ENCODE measurements at regions not wholly inside any gene's neighbourhood (a gene's known extent, or its start where the extent isn't known, plus 50 kb on each side); places are given as distances from the start of the nearest gene placed in this dataset.
"Not testable (repeated sequence)": the region's sequence is repeated elsewhere in the genome, so short reads cannot be mapped to it uniquely, and the experiment has no call there.

- TF ChIP-seq POLR2AphosphoS5 (IDR thresholded peaks at IDR 0.05; ENCODE audit: low read depth, low read length) (no peak), POLR2A (IDR thresholded peaks at IDR 0.05; ENCODE audit: low read depth, low read length) (no peak), TAF1 (IDR thresholded peaks at IDR 0.05; ENCODE audit: low read depth, low read length) (no peak), POU2F2 (IDR thresholded peaks at IDR 0.05; ENCODE audit: low read depth, low read length) (no peak), SPI1 (IDR thresholded peaks at IDR 0.05; ENCODE audit: low read depth, low read length) (no peak), PAX5 (IDR thresholded peaks at IDR 0.05; ENCODE audit: insufficient read depth, low read length, severe bottlenecking) (no peak)
- DNase-seq (ENCODE audit: insufficient read length, low spot score) (no peak), FAIRE-seq (no peak)
Measured at GRCh38 chr14:52202151-52202550, 65.3 kb upstream of the PTGDR start.

GRCh38 chr14:52190337-52190931 is 77.1 kb upstream of the PTGDR start:
- TF ChIP-seq PAX5 (IDR thresholded peaks at IDR 0.05; ENCODE audit: insufficient read depth, low read length, severe bottlenecking) (no peak), POLR2AphosphoS5 (IDR thresholded peaks at IDR 0.05; ENCODE audit: low read depth, low read length) (no peak), POU2F2 (IDR thresholded peaks at IDR 0.05; ENCODE audit: low read depth, low read length) (no peak), SPI1 (IDR thresholded peaks at IDR 0.05; ENCODE audit: low read depth, low read length) (no peak), POLR2A (IDR thresholded peaks at IDR 0.05; ENCODE audit: low read depth, low read length) (no peak), TAF1 (IDR thresholded peaks at IDR 0.05; ENCODE audit: low read depth, low read length) (no peak)
- DNase-seq (ENCODE audit: insufficient read length, low spot score) (no peak), FAIRE-seq (no peak)

GRCh38 chr14:52189325-52189724 is 78.2 kb upstream of the PTGDR start:
- DNase-seq (ENCODE audit: insufficient read length, low spot score): no peak
- FAIRE-seq: no peak

GRCh38 chr14:52188381-52188780 is 79.1 kb upstream of the PTGDR start:
- DNase-seq (ENCODE audit: insufficient read length, low spot score) (no peak), FAIRE-seq (no peak)
- TF ChIP-seq TAF1 (IDR thresholded peaks at IDR 0.05; ENCODE audit: low read depth, low read length): no peak
- TF ChIP-seq POLR2A (IDR thresholded peaks at IDR 0.05; ENCODE audit: low read depth, low read length): no peak
- TF ChIP-seq POU2F2 (IDR thresholded peaks at IDR 0.05; ENCODE audit: low read depth, low read length): no peak

More at GRCh38 chr14:52189325-52189724, 78.2 kb upstream of the PTGDR start:
- TF ChIP-seq POLR2A (IDR thresholded peaks at IDR 0.05; ENCODE audit: low read depth, low read length) (no peak), SPI1 (IDR thresholded peaks at IDR 0.05; ENCODE audit: low read depth, low read length) (peak; percentile 14; the same call in 1 of the 2 replicates)

GRCh38 chr14:52185178-52185577 is 82.3 kb upstream of the PTGDR start:
- DNase-seq (ENCODE audit: insufficient read length, low spot score): no peak
- no peak for FAIRE-seq
- TF ChIP-seq POLR2AphosphoS5 (IDR thresholded peaks at IDR 0.05; ENCODE audit: low read depth, low read length) (no peak), PAX5 (IDR thresholded peaks at IDR 0.05; ENCODE audit: insufficient read depth, low read length, severe bottlenecking) (no peak), TAF1 (IDR thresholded peaks at IDR 0.05; ENCODE audit: low read depth, low read length) (no peak), POLR2A (IDR thresholded peaks at IDR 0.05; ENCODE audit: low read depth, low read length) (no peak), SPI1 (IDR thresholded peaks at IDR 0.05; ENCODE audit: low read depth, low read length) (no peak), POU2F2 (IDR thresholded peaks at IDR 0.05; ENCODE audit: low read depth, low read length) (no peak)

GRCh38 chr14:52182853-52183252 is 84.6 kb upstream of the PTGDR start:
- no peak for DNase-seq (ENCODE audit: insufficient read length, low spot score)
- TF ChIP-seq POU2F2 (IDR thresholded peaks at IDR 0.05; ENCODE audit: low read depth, low read length) (no peak), TAF1 (IDR thresholded peaks at IDR 0.05; ENCODE audit: low read depth, low read length) (no peak), PAX5 (IDR thresholded peaks at IDR 0.05; ENCODE audit: insufficient read depth, low read length, severe bottlenecking) (no peak), SPI1 (IDR thresholded peaks at IDR 0.05; ENCODE audit: low read depth, low read length) (no peak), POLR2A (IDR thresholded peaks at IDR 0.05; ENCODE audit: low read depth, low read length) (no peak), POLR2AphosphoS5 (IDR thresholded peaks at IDR 0.05; ENCODE audit: low read depth, low read length) (no peak)
- FAIRE-seq: no peak

GRCh38 chr14:52179141-52179790 is 88.2 kb upstream of the PTGDR start:
- no peak for FAIRE-seq
- no peak for DNase-seq (ENCODE audit: insufficient read length, low spot score)
- TF ChIP-seq SPI1 (IDR thresholded peaks at IDR 0.05; ENCODE audit: low read depth, low read length) (no peak), POU2F2 (IDR thresholded peaks at IDR 0.05; ENCODE audit: low read depth, low read length) (no peak), POLR2AphosphoS5 (IDR thresholded peaks at IDR 0.05; ENCODE audit: low read depth, low read length) (no peak), PAX5 (IDR thresholded peaks at IDR 0.05; ENCODE audit: insufficient read depth, low read length, severe bottlenecking) (no peak), POLR2A (IDR thresholded peaks at IDR 0.05; ENCODE audit: low read depth, low read length) (no peak), TAF1 (IDR thresholded peaks at IDR 0.05; ENCODE audit: low read depth, low read length) (no peak)

GRCh38 chr14:52175982-52176502 is 91.5 kb upstream of the PTGDR start:
- FAIRE-seq (no peak), DNase-seq (ENCODE audit: insufficient read length, low spot score) (no peak)
- TF ChIP-seq SPI1 (IDR thresholded peaks at IDR 0.05; ENCODE audit: low read depth, low read length): no peak
- TF ChIP-seq POLR2A (IDR thresholded peaks at IDR 0.05; ENCODE audit: low read depth, low read length): no peak
- TF ChIP-seq POLR2AphosphoS5 (IDR thresholded peaks at IDR 0.05; ENCODE audit: low read depth, low read length): no peak
- no peak for TF ChIP-seq PAX5 (IDR thresholded peaks at IDR 0.05; ENCODE audit: insufficient read depth, low read length, severe bottlenecking)
- no peak for TF ChIP-seq TAF1 (IDR thresholded peaks at IDR 0.05; ENCODE audit: low read depth, low read length)
- TF ChIP-seq POU2F2 (IDR thresholded peaks at IDR 0.05; ENCODE audit: low read depth, low read length): no peak

GRCh38 chr14:52171932-52172331 is 95.6 kb upstream of the PTGDR start:
- not testable (repeated sequence) for FAIRE-seq

GRCh38 chr14:52166822-52167221 is 98.0 kb upstream of the NID2 start:
- no peak for TF ChIP-seq POU2F2 (IDR thresholded peaks at IDR 0.05; ENCODE audit: low read depth, low read length)
- TF ChIP-seq POLR2A (IDR thresholded peaks at IDR 0.05; ENCODE audit: low read depth, low read length): no peak
- no peak for TF ChIP-seq SPI1 (IDR thresholded peaks at IDR 0.05; ENCODE audit: low read depth, low read length)
- no peak for TF ChIP-seq PAX5 (IDR thresholded peaks at IDR 0.05; ENCODE audit: insufficient read depth, low read length, severe bottlenecking)
- TF ChIP-seq TAF1 (IDR thresholded peaks at IDR 0.05; ENCODE audit: low read depth, low read length): no peak
- DNase-seq (ENCODE audit: insufficient read length, low spot score) (no peak), FAIRE-seq (no peak)

More at GRCh38 chr14:52171932-52172331, 95.6 kb upstream of the PTGDR start:
- not testable (repeated sequence) for DNase-seq (ENCODE audit: insufficient read length, low spot score)
